SK-N-SH (cell line): ENCODE measurements at regions not wholly inside any gene's neighbourhood (a gene's known extent, or its start where the extent isn't known, plus 50 kb on each side); places are given as distances from the start of the nearest gene placed in this dataset.

Experiments used
- CTCF ChIA-PET: fragments of 300-600, 350-600 bp; formaldehyde crosslinking; extraction: SDS; loops from one replicate; lab custom pipeline; 2021; lab: Yijun Ruan, JAX
- POLR2A ChIA-PET: fragments of 350-600 bp; sonication (Branson Sonifier 250); formaldehyde crosslinking; extraction: SDS; loops from one replicate; lab custom pipeline; 2020; ENCODE audit warnings: antibody characterized with exemption, inconsistent platforms; lab: Yijun Ruan, JAX
- DNase-seq: peaks from one replicate; pipeline ENCODE4 v3.0.0; 2012
- H2AFZ ChIP-seq: fragments of 200-600 bp; sonication (generic); 2 replicates; pipeline ENCODE4 v1.8.1; 2016; ENCODE audit warnings: antibody characterized with exemption, mild to moderate bottlenecking, low read depth
- H3F3A ChIP-seq: fragments of 200-600 bp; sonication (generic); replicated peaks from 2 replicates; pipeline ENCODE3; 2016; ENCODE audit warnings: antibody characterized with exemption, mild to moderate bottlenecking; ENCODE audit not compliant: insufficient read depth
- H3K27ac ChIP-seq, 2 experiments: fragments of 200-500 bp in 1 of 2; fragments of 200-600 bp in 1 of 2; sonication (Bioruptor generic) in 1 of 2; sonication (generic), shearing (Covaris generic) in 1 of 2; 2 replicates each; pipeline versions ENCODE4 v1.5.1 to v1.6.1; 2014 to 2016; ENCODE audit warnings: low read depth in 2 of 2, inconsistent platforms in 1 of 2, low read length in 1 of 2, mild to moderate bottlenecking in 1 of 2, mixed read lengths in 1 of 2
- H3K27me3 ChIP-seq: fragments of 200-600 bp; sonication (generic), shearing (Covaris generic); 2 replicates; pipeline ENCODE4 v1.6.1; 2016; ENCODE audit warnings: mixed run types; ENCODE audit not compliant: insufficient read depth
- H3K36me3 ChIP-seq, 2 experiments: fragments of 200-500 bp in 1 of 2; fragments of 200-600 bp in 1 of 2; sonication (Bioruptor generic) in 1 of 2; sonication (generic) in 1 of 2; replicated peaks in 1 of 2; 2 replicates each; pipeline versions ENCODE3 to v1.5.1; 2014 to 2016; ENCODE audit warnings: low read length in 1 of 2, mild to moderate bottlenecking in 1 of 2; ENCODE audit not compliant: insufficient read depth in 2 of 2, control insufficient read depth in 1 of 2
- H3K4me1 ChIP-seq, 2 experiments: fragments of 200-500 bp in 1 of 2; fragments of 200-600 bp in 1 of 2; sonication (Bioruptor generic) in 1 of 2; sonication (generic), shearing (Covaris generic) in 1 of 2; 2 replicates each; pipeline versions ENCODE4 v1.5.1 to v1.6.1; 2014 to 2016; ENCODE audit warnings: low read depth in 1 of 2, low read length in 1 of 2, mixed run types in 1 of 2; ENCODE audit not compliant: insufficient read depth in 2 of 2, control insufficient read depth in 1 of 2
- H3K4me2 ChIP-seq: fragments of 200-600 bp; sonication (generic), shearing (Covaris generic); 2 replicates; pipeline ENCODE4 v1.6.1; 2017; ENCODE audit warnings: mixed run types
- H3K4me3 ChIP-seq, 2 experiments: fragments of 200-500 bp in 1 of 2; fragments of 200-600 bp in 1 of 2; sonication (Bioruptor generic) in 1 of 2; sonication (generic), shearing (Covaris generic) in 1 of 2; 2 replicates each; pipeline versions ENCODE4 v1.5.1 to v1.8.1; 2014 to 2016; ENCODE audit warnings: low read depth in 2 of 2, inconsistent platforms in 1 of 2, low read length in 1 of 2, mild to moderate bottlenecking in 1 of 2, mixed read lengths in 1 of 2, moderate library complexity in 1 of 2
- H3K79me2 ChIP-seq: fragments of 200-600 bp; sonication (generic); 2 replicates; pipeline ENCODE4 v1.8.1; 2017; ENCODE audit warnings: mild to moderate bottlenecking; ENCODE audit not compliant: insufficient read depth
- H3K9ac ChIP-seq: fragments of 200-600 bp; sonication (generic); 2 replicates; pipeline ENCODE4 v1.6.1; 2017; ENCODE audit warnings: mixed run types
- H3K9me2 ChIP-seq: fragments of 200-600 bp; sonication (generic); 2 replicates; pipeline ENCODE4 v1.6.1; 2017; ENCODE audit warnings: mixed run types
- H3K9me3 ChIP-seq: fragments of 200-600 bp; sonication (generic); 2 replicates; pipeline ENCODE4 v1.6.1; 2017; ENCODE audit warnings: mixed run types, mild to moderate bottlenecking, moderate library complexity
- H4K20me1 ChIP-seq: fragments of 200-600 bp; sonication (generic); 2 replicates; pipeline ENCODE4 v1.6.1; 2017; ENCODE audit warnings: mild to moderate bottlenecking, mixed run types; ENCODE audit not compliant: insufficient read depth
- CHD2 ChIP-seq: fragments of 150-350 bp; IDR thresholded peaks from 2 replicates; pipeline ENCODE4 v1.6.1; 2018; ENCODE audit warnings: low read length; ENCODE audit not compliant: partially characterized antibody
- EP300 ChIP-seq, 2 experiments: IDR thresholded peaks; 2 replicates each; pipeline versions ENCODE4 v1.4.0 to v1.6.1; 2012; ENCODE audit warnings: borderline replicate concordance in 1 of 2, low read depth in 1 of 2, low read length in 1 of 2
- EZH2phosphoT487 ChIP-seq: fragments of 200-600 bp; sonication (generic); IDR thresholded peaks from 2 replicates; pipeline ENCODE4 v1.6.1; 2017; ENCODE audit warnings: low read depth, mixed run types, mild to moderate bottlenecking, antibody characterized with exemption, moderate library complexity, borderline replicate concordance
- FOXM1 ChIP-seq: IDR thresholded peaks from 2 replicates; pipeline ENCODE4 v1.4.0; 2012; ENCODE audit warnings: low read depth, mild to moderate bottlenecking
- NRF1 ChIP-seq: IDR thresholded peaks from 2 replicates; pipeline ENCODE4 v1.6.1; 2012; ENCODE audit warnings: low read depth, mild to moderate bottlenecking, low read length
- POLR2AphosphoS5 ChIP-seq: IDR thresholded peaks from 2 replicates; pipeline ENCODE4 v1.6.1; 2012; ENCODE audit warnings: low read depth, low read length
- RFX5 ChIP-seq: IDR thresholded peaks from 2 replicates; pipeline ENCODE4 v1.6.1; 2012; ENCODE audit warnings: mild to moderate bottlenecking, improper control_type of control experiment, low read length
- RXRA ChIP-seq: IDR thresholded peaks from 2 replicates; pipeline ENCODE4 v1.4.0; 2012; ENCODE audit warnings: low read depth, mild to moderate bottlenecking, borderline replicate concordance
- SMC3 ChIP-seq: IDR thresholded peaks from 2 replicates; pipeline ENCODE4 v1.6.1; 2012; ENCODE audit warnings: low read depth, low read length, improper control_type of control experiment
- TAF1 ChIP-seq: IDR thresholded peaks from 2 replicates; pipeline ENCODE4 v1.6.1; 2012; ENCODE audit warnings: low read depth, mild to moderate bottlenecking, low read length, moderate library complexity, borderline replicate concordance
- TCF12 ChIP-seq: IDR thresholded peaks from 2 replicates; pipeline ENCODE4 v1.4.0; 2012
- YY1 ChIP-seq: IDR thresholded peaks from 2 replicates; pipeline ENCODE4 v1.4.0; 2012; ENCODE audit warnings: low read depth, mild to moderate bottlenecking
- WGBS: methylation state at CpG from one replicate; pipeline ENCODE4 v1.1.6; 2017; ENCODE audit warnings: low lambda C conversion rate; 5-methylcytosine and 5-hydroxymethylcytosine counted together
- TF ChIP-seq, protein P1 (sequence below): IDR thresholded peaks from 2 replicates; pipeline ENCODE4 v1.6.1; 2012; ENCODE audit warnings: mild to moderate bottlenecking, low read depth, low read length, moderate library complexity
- TF ChIP-seq, protein P2 (sequence below): fragments of 150-350 bp; IDR thresholded peaks from 2 replicates; pipeline ENCODE4 v1.6.1; 2017; ENCODE audit warnings: antibody characterized with exemption, low read length, low read depth, borderline replicate concordance
- TF ChIP-seq, protein P3 (sequence below): IDR thresholded peaks from 2 replicates; pipeline ENCODE4; 2012

DNA sequence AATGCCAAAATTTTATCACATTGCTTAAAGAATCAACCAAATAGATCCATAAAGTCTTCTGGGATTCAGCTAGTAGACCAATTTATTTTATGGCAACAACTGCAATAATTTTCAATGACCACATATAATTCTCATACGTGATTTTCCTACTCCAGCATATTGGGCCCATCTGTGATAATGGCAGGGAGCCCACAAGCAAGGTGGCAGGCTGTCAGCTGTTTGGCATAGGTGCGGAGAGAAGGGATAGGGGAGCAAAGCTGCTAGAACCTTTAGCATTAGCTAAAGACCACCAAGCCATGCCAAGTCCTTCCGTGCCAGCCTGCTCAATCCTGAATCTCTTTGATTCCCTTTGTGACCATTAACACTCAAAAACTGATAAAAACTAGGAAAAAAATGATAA is 721.2 kb downstream of the XPNPEP1 start:
- H3K9me2 ChIP-seq: no peaks in the 10 kb centered on the region
- peaks cover 0 to 24% of the 10 kb centered on the region in 2 experiments; a peak in 1 of 4 replicates for H3K4me1 ChIP-seq
- CTCF ChIA-PET: interaction anchor here (1.3 kb wide), 1 partner anchor 97 kb away, joined by 3 read pairs; no protein-coding TSS in a partner anchor
- no peak overlapping the region for H3K4me3 ChIP-seq
- no peaks in the 10 kb centered on the region for H3K79me2 ChIP-seq
- no peak overlapping the region for H3K9ac ChIP-seq
- no peak overlapping the region for H3K4me2 ChIP-seq
- no peak overlapping the region for H2AFZ ChIP-seq
- DNase-seq: no peak
- no peaks in the 10 kb centered on the region for H4K20me1 ChIP-seq
- POLR2A ChIA-PET: no interaction called here
- TF ChIP-seq, protein P1, sequence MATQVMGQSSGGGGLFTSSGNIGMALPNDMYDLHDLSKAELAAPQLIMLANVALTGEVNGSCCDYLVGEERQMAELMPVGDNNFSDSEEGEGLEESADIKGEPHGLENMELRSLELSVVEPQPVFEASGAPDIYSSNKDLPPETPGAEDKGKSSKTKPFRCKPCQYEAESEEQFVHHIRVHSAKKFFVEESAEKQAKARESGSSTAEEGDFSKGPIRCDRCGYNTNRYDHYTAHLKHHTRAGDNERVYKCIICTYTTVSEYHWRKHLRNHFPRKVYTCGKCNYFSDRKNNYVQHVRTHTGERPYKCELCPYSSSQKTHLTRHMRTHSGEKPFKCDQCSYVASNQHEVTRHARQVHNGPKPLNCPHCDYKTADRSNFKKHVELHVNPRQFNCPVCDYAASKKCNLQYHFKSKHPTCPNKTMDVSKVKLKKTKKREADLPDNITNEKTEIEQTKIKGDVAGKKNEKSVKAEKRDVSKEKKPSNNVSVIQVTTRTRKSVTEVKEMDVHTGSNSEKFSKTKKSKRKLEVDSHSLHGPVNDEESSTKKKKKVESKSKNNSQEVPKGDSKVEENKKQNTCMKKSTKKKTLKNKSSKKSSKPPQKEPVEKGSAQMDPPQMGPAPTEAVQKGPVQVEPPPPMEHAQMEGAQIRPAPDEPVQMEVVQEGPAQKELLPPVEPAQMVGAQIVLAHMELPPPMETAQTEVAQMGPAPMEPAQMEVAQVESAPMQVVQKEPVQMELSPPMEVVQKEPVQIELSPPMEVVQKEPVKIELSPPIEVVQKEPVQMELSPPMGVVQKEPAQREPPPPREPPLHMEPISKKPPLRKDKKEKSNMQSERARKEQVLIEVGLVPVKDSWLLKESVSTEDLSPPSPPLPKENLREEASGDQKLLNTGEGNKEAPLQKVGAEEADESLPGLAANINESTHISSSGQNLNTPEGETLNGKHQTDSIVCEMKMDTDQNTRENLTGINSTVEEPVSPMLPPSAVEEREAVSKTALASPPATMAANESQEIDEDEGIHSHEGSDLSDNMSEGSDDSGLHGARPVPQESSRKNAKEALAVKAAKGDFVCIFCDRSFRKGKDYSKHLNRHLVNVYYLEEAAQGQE: no peak
- no peak for TF ChIP-seq POLR2AphosphoS5
- TF ChIP-seq YY1: no peak
- TF ChIP-seq, protein P2, sequence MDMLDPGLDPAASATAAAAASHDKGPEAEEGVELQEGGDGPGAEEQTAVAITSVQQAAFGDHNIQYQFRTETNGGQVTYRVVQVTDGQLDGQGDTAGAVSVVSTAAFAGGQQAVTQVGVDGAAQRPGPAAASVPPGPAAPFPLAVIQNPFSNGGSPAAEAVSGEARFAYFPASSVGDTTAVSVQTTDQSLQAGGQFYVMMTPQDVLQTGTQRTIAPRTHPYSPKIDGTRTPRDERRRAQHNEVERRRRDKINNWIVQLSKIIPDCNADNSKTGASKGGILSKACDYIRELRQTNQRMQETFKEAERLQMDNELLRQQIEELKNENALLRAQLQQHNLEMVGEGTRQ: no peak
- TF ChIP-seq FOXM1: no peak
- no peak for TF ChIP-seq EP300 (IDR thresholded peaks at IDR 0.05; ENCODE audit: borderline replicate concordance in 1 of 2, low read depth in 1 of 2, low read length in 1 of 2)
- TF ChIP-seq RFX5: no peak
- no peak for TF ChIP-seq TCF12
- no peak for TF ChIP-seq CHD2
- no peak for TF ChIP-seq RXRA
- TF ChIP-seq NRF1: no peak
- TF ChIP-seq SMC3: no peak
- no peak for TF ChIP-seq TAF1
- TF ChIP-seq EZH2phosphoT487: no peak
- TF ChIP-seq, protein P3, sequence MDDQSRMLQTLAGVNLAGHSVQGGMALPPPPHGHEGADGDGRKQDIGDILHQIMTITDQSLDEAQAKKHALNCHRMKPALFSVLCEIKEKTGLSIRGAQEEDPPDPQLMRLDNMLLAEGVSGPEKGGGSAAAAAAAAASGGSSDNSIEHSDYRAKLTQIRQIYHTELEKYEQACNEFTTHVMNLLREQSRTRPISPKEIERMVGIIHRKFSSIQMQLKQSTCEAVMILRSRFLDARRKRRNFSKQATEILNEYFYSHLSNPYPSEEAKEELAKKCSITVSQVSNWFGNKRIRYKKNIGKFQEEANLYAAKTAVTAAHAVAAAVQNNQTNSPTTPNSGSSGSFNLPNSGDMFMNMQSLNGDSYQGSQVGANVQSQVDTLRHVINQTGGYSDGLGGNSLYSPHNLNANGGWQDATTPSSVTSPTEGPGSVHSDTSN: no peak
- H3F3A ChIP-seq: peaks cover 15% of the 10 kb centered on the region
- H3K9me3 ChIP-seq: no peaks in the 10 kb centered on the region
- no peaks in the 10 kb centered on the region for H3K27me3 ChIP-seq
- 73% methylated on average over 3 of the region's 3 CpGs for WGBS
- no peak overlapping the region for H3K27ac ChIP-seq
- H3K36me3 ChIP-seq: no peaks in the 10 kb centered on the region
